Right lobe of liver (tissue), 6 donors: ENCODE measurements at regions not wholly inside any gene's neighbourhood (a gene's known extent, or its start where the extent isn't known, plus 50 kb on each side); places are given as distances from the start of the nearest gene placed in this dataset.

Source experiments
- ATAC-seq, 4 donors: fragments of 200-7000 bp; cut with Tn5 transposase; one replicate each; pipeline ENCODE4 v1.9.1; 2020; ENCODE audit warnings: mild to moderate bottlenecking in 4 of 4, moderate library complexity in 4 of 4
- DNase-seq, 3 donors: peaks; one replicate each; pipeline ENCODE4 v3.0.0-alpha.2; 2020
- H3K27ac ChIP-seq, 3 donors: fragments of 200-600 bp; one replicate each; pipeline ENCODE4 v1.8.0; 2022
- H3K27me3 ChIP-seq, 2 donors: fragments of 200-600 bp; one replicate each; pipeline ENCODE4 v1.8.0; 2022
- H3K36me3 ChIP-seq, 4 donors: fragments of 200-600 bp; sonication (generic) in 1 of 4; one replicate each; pipeline versions ENCODE4 v1.5.1 to v1.8.0; 2017 to 2022; ENCODE audit warnings: control low read depth in 1 of 4
- H3K4me1 ChIP-seq, 4 donors: fragments of 200-600 bp; sonication (generic) in 1 of 4; one replicate each; pipeline versions ENCODE4 v1.5.1 to v1.8.0; 2017 to 2022; ENCODE audit warnings: control low read depth in 1 of 4
- H3K4me3 ChIP-seq, 3 donors: fragments of 200-600 bp; one replicate each; pipeline ENCODE4 v1.8.0; 2022
- H3K9me3 ChIP-seq, 4 donors: fragments of 200-600 bp; sonication (generic) in 1 of 4; one replicate each; pipeline versions ENCODE4 v1.5.1 to v1.8.0; 2017 to 2022; ENCODE audit warnings: control low read depth in 1 of 4
- CTCF ChIP-seq, 4 donors: fragments of 200-600 bp in 3 of 4; fragments of 450-650 bp in 1 of 4; IDR thresholded peaks; one replicate each; pipeline versions ENCODE4 v1.5.1 to v1.8.0; 2016 to 2022; ENCODE audit warnings: antibody characterized with exemption in 4 of 4, mild to moderate bottlenecking in 2 of 4
- POLR2A ChIP-seq: fragments of 450-650 bp; IDR thresholded peaks from one replicate; pipeline ENCODE4 v1.6.1; 2017; ENCODE audit warnings: antibody characterized with exemption, mild to moderate bottlenecking
- WGBS: methylation state at CpG from one replicate; pipeline ENCODE4 v1.1.6; 2018; ENCODE audit warnings: low coverage, low lambda C conversion rate; ENCODE audit not compliant: insufficient coverage; ENCODE audit errors: missing lambda C conversion rate; 5-methylcytosine and 5-hydroxymethylcytosine counted together
- intact Hi-C, 2 donors: fragments of 100-400 bp; cut with DNase I; formaldehyde crosslinking; loops; one replicate each; pipeline versions ENCODE4 v1.11.2 to v1.14.1; 2022
- microRNA-seq, 2 donors: library from miRNA; unstranded; fragments of <30 nt; microRNA quantifications; one replicate each; pipeline ENCODE4, GENCODE V29; 2019 to 2020
- small RNA-seq, 2 experiments: library from RNA; depleted of rRNA; stranded (forward); fragments of <200 nt; gene quantifications; one replicate each; pipeline ENCODE3, GENCODE V24; 2016
- donor health status: DM: no; HTN: yes; CAD: no.
- donor health status: DM: no; HTN: no; CAD: no.
- donor health status: DM: no; HTN: no; CAD: no.
- donor health status: DM: no; HTN: yes; CAD: no.
- donor health status: DM: no; HTN: yes; CAD: no.

- DNase-seq (no peak), ATAC-seq (no peak)
- Histone ChIP-seq H3K4me1 (no peaks in the 10 kb centered on the region), H3K4me3 (no peak overlapping the region), H3K36me3 (no peaks in the 10 kb centered on the region), H3K27me3 (no peaks in the 10 kb centered on the region), H3K27ac (no peak overlapping the region), H3K9me3 (no peaks in the 10 kb centered on the region)
- intact Hi-C loops = no loop called here
- WGBS = 55% methylated on average over 1 of the region's 1 CpG
- TF ChIP-seq POLR2A = no peak
- no peak for TF ChIP-seq CTCF (IDR thresholded peaks at IDR 0.05)
Measured at GRCh38 chr2:58299123-58299522, 58.0 kb upstream of the FANCL start.

DNA sequence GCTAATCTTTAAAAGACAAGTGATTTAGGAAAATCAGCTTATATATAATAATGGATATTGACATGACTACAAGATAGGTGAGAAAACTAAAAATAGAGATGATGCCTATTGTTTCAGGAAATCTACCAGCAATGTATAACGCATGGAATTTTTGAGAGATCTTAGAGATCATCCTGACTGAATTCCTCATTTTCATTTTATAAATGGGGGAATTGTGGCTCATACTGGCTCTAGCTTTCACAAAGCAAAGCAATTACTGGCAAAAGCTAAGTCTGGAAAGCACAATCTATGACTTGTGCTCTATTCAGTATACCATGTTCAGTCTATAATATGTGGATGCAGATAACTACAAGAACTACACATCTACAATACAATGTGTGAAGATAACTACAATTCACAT is 51.9 kb upstream of the FANCL start:
- Histone ChIP-seq H3K27ac (no peak overlapping the region), H3K36me3 (no peaks in the 10 kb centered on the region), H3K4me3 (no peak overlapping the region), H3K27me3 (no peaks in the 10 kb centered on the region), H3K4me1 (no peaks in the 10 kb centered on the region), H3K9me3 (no peaks in the 10 kb centered on the region)
- no peak for TF ChIP-seq CTCF (IDR thresholded peaks at IDR 0.05)
- no peak for TF ChIP-seq POLR2A
- ATAC-seq (no peak), DNase-seq (no peak)
- 88% methylated on average over 1 of the region's 1 CpG for WGBS
- intact Hi-C loops = no loop called here

DNA sequence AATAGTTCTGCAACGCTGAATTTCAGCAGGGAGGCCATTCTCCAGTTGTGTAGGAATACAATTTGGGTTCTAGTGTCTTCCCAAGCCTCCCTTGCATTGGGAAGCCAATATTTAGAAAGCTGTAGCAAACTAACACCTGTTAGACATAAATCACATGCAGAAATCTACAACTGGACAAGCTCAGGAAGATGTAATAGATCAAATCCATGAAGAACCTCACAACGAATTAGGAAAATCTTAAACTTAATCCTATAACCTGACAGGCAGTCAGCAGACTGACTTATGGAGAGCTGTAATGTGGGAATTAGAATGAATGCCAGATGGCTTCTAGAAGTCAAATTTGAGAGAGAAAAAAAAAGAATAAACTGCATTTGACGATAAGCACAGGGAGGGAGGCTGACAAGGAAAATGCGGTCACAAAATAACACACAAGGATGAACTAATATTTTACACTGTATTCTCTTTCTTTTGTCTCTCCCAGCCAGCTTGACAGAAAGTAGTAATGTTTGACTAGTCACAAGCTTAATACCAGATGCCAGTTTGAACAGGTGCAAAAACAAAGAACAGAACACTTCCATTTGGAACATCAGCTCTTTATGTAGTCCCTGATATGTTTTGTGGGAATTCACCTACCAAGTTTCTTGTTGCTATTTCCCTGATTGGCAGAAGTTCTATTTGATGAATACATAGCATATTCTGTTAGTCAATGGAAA is 50.8 kb upstream of the FANCL start:
- Histone ChIP-seq H3K27ac (no peak overlapping the region), H3K27me3 (no peaks in the 10 kb centered on the region), H3K36me3 (no peaks in the 10 kb centered on the region), H3K9me3 (no peaks in the 10 kb centered on the region), H3K4me3 (no peak overlapping the region), H3K4me1 (no peaks in the 10 kb centered on the region)
- no peak for DNase-seq
- intact Hi-C loops = no loop called here
- no peak for ATAC-seq
- WGBS = 55% methylated on average over 4 of the region's 4 CpGs
- no peak for TF ChIP-seq CTCF (IDR thresholded peaks at IDR 0.05)
- TF ChIP-seq POLR2A = no peak

Small RNAs in the stretch of these regions (microRNA-seq; reads per million reads assigned to microRNA genes)
- 0 reads per million in 2 donors for gene MIR4432

Small RNAs in the stretch of these regions (small RNA-seq; reads per million reads assigned to genes)
- gene AC007179.3 (0 reads per million in 2 experiments), gene MIR4432 (0 reads per million in 2 experiments), gene RNA5SP94 (0 reads per million in 2 experiments), gene RNU1-32P (0 reads per million in 2 experiments), gene RNU6-508P (0 reads per million in 2 experiments)
